ENCODE measurements at regions not wholly inside any gene's neighbourhood (a gene's known extent, or its start where the extent isn't known, plus 50 kb on each side); places are given as distances from the start of the nearest gene placed in this dataset.

- TF ChIP-seq CTCF (conservative IDR thresholded peaks at IDR 0.05; ENCODE audit: low read depth in 2 of 2) = no peak
- no peak for TF ChIP-seq EZH2 (IDR thresholded peaks at IDR 0.05; ENCODE audit: low read depth, unreplicated experiment)
- no peak for TF ChIP-seq JUNB (IDR thresholded peaks at IDR 0.05; ENCODE audit: unreplicated experiment)
- no peak for TF ChIP-seq ETS1 (IDR thresholded peaks at IDR 0.05)
- no peak for TF ChIP-seq REST (IDR thresholded peaks at IDR 0.05; ENCODE audit: unreplicated experiment)
These were observed 83.8 kb downstream of the MRPL46 start (continued) for GRCh38 chr15:88383354-88383753.

GRCh38 chr15:88382482-88382983 is 84.7 kb downstream of the MRPL46 start:
- 0 out of 2 replicates have a peak, but pooled peaks cover 5% of the 10 kb centered on the region for H3K9me2 ChIP-seq (ENCODE audit: insufficient read depth)
- Mint-ChIP-seq H3K27ac (no peak overlapping the region), H3K9me3 (no peaks in the 10 kb centered on the region), H3K36me3 (ENCODE audit: low read depth) (no peaks in the 10 kb centered on the region), H3K4me1 (no peaks in the 10 kb centered on the region; the same call in 2 of the 3 replicates), H3K27me3 (ENCODE audit: insufficient read depth, low read depth, poor library complexity) (peaks cover 1% of the 10 kb centered on the region), H3K4me3 (no peak overlapping the region)
- H3K4me2 ChIP-seq = no peak overlapping the region
- no peaks in the 10 kb centered on the region for H3F3A ChIP-seq (replicated peaks; ENCODE audit: low read depth)
- H3K27ac ChIP-seq (ENCODE audit: low read depth) = no peak overlapping the region
- H4K20me1 ChIP-seq (replicated peaks; ENCODE audit: insufficient read depth) = no peaks in the 10 kb centered on the region
- peak; percentile 48 for ATAC-seq
- H3K4me1 ChIP-seq (ENCODE audit: insufficient read depth) = no peaks in the 10 kb centered on the region
- no peak overlapping the region for H3K4me3 ChIP-seq
- no peak overlapping the region for H2AFZ ChIP-seq
- DNase-seq (ENCODE audit: low spot score) = no peak
- no peaks in the 10 kb centered on the region for H3K36me3 ChIP-seq (ENCODE audit: insufficient read depth)
- no peak for TF ChIP-seq ZNF114 (CRISPR knock-in tag; IDR thresholded peaks at IDR 0.05)
- TF ChIP-seq CTCF (conservative IDR thresholded peaks at IDR 0.05; ENCODE audit: low read depth in 2 of 2) = 0 out of 4 replicates have a peak, but pooled peaks of 1 of the 2 experiments have one; percentile 8
- TF ChIP-seq EZH2phosphoT487 (IDR thresholded peaks at IDR 0.05; ENCODE audit: unreplicated experiment) = no peak
- TF ChIP-seq ZNF462 (CRISPR knock-in tag; IDR thresholded peaks at IDR 0.05) = no peak
- no peak for TF ChIP-seq CREB1 (CRISPR knock-in tag; IDR thresholded peaks at IDR 0.05; ENCODE audit: low read depth)
- H3K79me2 ChIP-seq (replicated peaks; ENCODE audit: insufficient read depth) = no peaks in the 10 kb centered on the region
- no peaks in the 10 kb centered on the region for H3K27me3 ChIP-seq (ENCODE audit: insufficient read depth)
